Stimulated activated CD4-positive, alpha-beta T cell treated with anti-CD3 and anti-CD28 coated beads, Interleukin-15, amount 100 ng/mL, for 1 hour (primary cell): ENCODE measurements at regions not wholly inside any gene's neighbourhood (a gene's known extent, or its start where the extent isn't known, plus 50 kb on each side); places are given as distances from the start of the nearest gene placed in this dataset.
"Not testable (repeated sequence)": the region's sequence is repeated elsewhere in the genome, so short reads cannot be mapped to it uniquely, and the experiment has no call there.

Experiments used
- DNase-seq, 2 donors: peaks; one replicate each; pipeline ENCODE4 v3.0.0-alpha.2; 2020; ENCODE audit warnings: low read depth in 1 of 2, low spot score in 1 of 2

GRCh38 chr13:109979676-109980075, 193.3 kb upstream of the IRS2 start:
- DNase-seq, result not testable (repeated sequence)

- no peak for DNase-seq
These were observed 192.8 kb upstream of the IRS2 start for GRCh38 chr13:109979228-109979627.

GRCh38 chr13:109977212-109977968, 191.0 kb upstream of the IRS2 start:
- no peak for DNase-seq

GRCh38 chr13:109976206-109976997, 190.0 kb upstream of the IRS2 start:
- no peak for DNase-seq

GRCh38 chr13:109974354-109974753, 188.0 kb upstream of the IRS2 start:
- DNase-seq, result no peak

GRCh38 chr13:109973279-109973678, 186.9 kb upstream of the IRS2 start:
- no peak for DNase-seq

- DNase-seq, result no peak
These were observed 185.2 kb upstream of the IRS2 start for GRCh38 chr13:109971456-109972090.

- DNase-seq, result no peak
These were observed 184.6 kb upstream of the IRS2 start for GRCh38 chr13:109971006-109971405.

GRCh38 chr13:109968876-109969577, 182.6 kb upstream of the IRS2 start:
- no peak for DNase-seq

GRCh38 chr13:109963960-109964563, 177.7 kb upstream of the IRS2 start:
- no peak for DNase-seq

- no peak for DNase-seq
These were observed 177.0 kb upstream of the IRS2 start for GRCh38 chr13:109963384-109963783.

GRCh38 chr13:109959903-109960302, 173.5 kb upstream of the IRS2 start:
- DNase-seq, result no peak

- no peak for DNase-seq
These were observed 171.5 kb upstream of the IRS2 start for GRCh38 chr13:109957875-109958274.

- DNase-seq, result no peak
These were observed 169.2 kb upstream of the IRS2 start for GRCh38 chr13:109955598-109955997.

- DNase-seq, result no peak
These were observed 168.1 kb upstream of the IRS2 start for GRCh38 chr13:109954441-109954840.

- DNase-seq, result no peak
These were observed 165.1 kb upstream of the IRS2 start for GRCh38 chr13:109951491-109951890.

- no peak for DNase-seq
These were observed 163.0 kb upstream of the IRS2 start for GRCh38 chr13:109949397-109949796.

- no peak for DNase-seq
These were observed 160.6 kb upstream of the IRS2 start for GRCh38 chr13:109947006-109947405.

- DNase-seq, result no peak
These were observed 159.0 kb upstream of the IRS2 start for GRCh38 chr13:109945206-109945960.

- DNase-seq, result no peak
These were observed 155.6 kb upstream of the IRS2 start for GRCh38 chr13:109941951-109942350.
